Activated gamma-delta T cell treated with Interleukin-2 at 50 U/mL for 16 hours (primary cell): ENCODE measurements at regions not wholly inside any gene's neighbourhood (a gene's known extent, or its start where the extent isn't known, plus 50 kb on each side); places are given as distances from the start of the nearest gene placed in this dataset.

Experiments
- DNase-seq: peaks from one replicate; pipeline ENCODE4 v3.0.0-alpha.2; 2020

GRCh38 chr5:39863926-39864552 is 439.3 kb upstream of the DAB2 start:
- DNase-seq: no peak

DNA sequence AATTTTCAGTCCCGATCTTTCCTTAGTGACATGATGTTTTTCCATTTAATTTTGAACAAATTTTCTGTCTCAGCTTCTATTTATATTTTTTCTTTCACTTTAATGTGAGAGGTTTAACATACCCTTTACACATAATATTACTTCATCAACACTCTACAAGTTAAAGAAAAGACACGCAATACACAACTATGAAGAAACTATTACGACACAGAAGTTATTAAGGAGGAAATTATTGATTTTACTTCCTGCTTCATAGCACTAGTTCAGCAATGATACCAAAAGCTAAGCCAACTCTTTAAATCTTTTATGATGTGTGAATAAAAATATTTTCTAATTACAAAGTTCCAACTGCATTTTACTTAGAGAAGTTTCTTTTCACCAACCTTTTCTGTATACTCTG is 432.3 kb upstream of the DAB2 start:
- DNase-seq: no peak

DNA sequence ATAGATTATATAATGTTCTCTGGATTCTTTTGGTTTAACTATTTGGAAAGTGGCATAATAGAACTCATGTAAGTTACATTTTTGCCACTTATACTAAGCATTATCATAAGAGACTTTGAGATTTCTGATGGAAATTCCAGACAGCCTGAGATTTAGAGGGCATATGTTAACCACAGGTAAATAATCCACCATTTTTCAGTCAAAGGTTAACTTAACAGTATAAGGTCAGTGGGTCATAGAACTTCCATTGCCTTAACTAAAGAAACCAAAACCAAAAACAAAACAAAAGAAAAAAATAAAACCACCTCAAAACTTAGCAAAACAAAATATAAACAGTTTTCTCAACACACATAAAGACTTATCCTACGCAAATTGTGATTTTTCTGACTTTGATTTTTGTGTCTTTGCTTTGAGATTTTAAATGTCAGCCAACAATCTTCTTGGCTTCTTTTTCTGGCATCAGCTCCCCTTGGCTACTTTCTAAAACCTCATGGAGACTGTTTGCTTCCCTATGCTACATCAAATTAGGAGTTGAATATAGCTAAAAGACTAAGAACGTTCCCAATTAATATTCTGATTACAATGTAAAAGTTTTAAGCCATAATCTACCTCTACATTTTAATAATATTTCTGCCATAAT is 430.1 kb upstream of the DAB2 start:
- DNase-seq: no peak

DNA sequence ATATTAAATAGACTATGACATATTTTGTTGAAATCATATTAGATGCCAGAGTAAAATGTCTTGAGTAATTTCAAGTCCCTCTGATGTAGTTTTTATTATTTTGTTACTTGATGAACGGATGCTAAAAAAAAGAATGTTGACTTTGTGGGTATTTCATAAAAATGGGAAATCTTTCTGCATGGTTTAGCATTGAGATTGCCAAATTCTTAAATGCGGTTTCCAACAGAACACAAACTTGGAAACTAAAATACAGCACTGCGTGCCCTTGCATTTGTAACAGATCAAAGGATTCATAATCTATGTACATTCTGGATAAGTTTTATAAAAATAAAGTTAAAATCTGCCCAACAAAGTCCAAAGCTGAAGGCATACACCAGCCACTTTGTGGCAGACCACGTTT is 425.5 kb upstream of the DAB2 start:
- DNase-seq: no peak

DNA sequence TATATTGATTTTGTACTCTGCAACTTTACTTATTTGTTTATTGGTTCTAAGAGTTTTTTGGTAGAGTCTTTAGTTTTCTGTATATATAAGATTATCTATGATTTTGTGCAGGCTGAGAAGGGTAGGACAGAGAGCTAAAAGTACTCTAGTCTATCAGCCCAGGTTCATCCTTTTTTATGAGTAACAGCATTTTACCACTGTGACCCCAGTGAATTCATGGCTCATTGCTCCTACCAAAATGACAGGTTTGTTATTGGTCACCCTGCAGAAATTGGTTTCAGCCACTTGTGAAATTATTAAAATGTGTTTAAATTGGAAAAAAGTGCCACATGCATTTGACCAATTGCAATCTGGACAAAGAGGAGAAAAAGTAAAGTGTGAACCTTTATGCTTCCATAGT is 421.4 kb upstream of the DAB2 start:
- no peak for DNase-seq

DNA sequence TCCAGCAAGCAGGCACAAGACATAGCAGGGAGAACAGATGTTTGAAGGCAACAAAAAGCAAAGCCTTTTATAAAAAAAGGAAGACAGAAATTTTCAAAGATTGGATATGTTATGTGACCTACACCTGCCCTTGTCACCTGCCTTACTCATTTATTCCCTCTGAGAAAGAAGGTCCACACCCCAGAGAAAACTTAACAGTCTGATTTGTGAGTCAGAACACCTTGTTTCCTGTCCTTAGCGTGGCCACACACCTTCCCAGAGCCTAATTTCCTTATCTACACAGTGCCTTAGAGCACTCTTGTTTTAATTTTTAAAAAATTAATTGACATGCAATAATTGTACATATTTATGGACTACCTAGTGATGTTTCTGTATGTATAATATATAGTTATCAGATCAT is 419.0 kb upstream of the DAB2 start:
- no peak for DNase-seq

GRCh38 chr5:39835371-39835770 is 410.6 kb upstream of the DAB2 start:
- no peak for DNase-seq

- DNase-seq: no peak
Measured at GRCh38 chr5:39829441-39829840, 404.7 kb upstream of the DAB2 start.

- no peak for DNase-seq
Measured at GRCh38 chr5:39826051-39826450, 401.3 kb upstream of the DAB2 start.

GRCh38 chr5:39825301-39825700 is 400.5 kb upstream of the DAB2 start:
- no peak for DNase-seq

DNA sequence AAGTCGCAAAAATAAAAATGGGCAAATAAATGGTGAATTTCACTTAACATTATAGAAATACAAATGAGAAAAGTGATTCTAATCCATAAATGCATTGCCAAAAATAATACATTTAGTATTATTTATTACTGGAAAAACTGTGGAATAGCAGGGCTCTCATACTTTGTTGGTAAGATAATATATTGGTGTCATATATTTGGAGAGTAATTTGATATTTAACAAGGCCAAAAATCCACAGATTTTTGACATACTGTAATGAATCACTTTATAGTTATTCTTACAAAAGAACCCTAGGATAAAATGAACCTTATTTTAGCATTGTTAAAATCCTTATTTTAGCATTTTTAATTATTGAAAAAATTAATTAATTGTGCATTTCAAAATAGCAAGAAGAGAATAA is 397.2 kb upstream of the DAB2 start:
- DNase-seq: no peak

DNA sequence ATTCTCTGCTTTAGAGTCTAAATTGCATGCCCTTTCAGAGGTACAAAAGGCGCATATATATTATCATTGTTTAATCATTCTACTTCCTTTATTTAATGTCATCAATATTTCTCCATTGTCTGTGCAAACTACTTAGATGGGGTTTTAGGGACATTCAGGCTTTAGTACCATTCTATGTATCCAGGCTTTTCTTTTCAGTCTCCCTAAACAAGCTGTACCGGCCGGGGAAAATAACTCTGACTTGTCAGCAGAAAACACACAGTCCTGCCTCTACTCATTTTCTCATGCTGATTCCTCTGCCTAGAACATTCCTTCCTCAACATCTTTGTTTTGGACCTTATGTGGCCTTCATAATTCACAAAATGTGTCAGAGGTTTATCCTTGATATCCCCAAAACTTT is 392.1 kb upstream of the DAB2 start:
- no peak for DNase-seq

GRCh38 chr5:39816156-39816845 is 391.5 kb upstream of the DAB2 start:
- no peak for DNase-seq

- DNase-seq: no peak
Measured at GRCh38 chr5:39815711-39816110, 390.9 kb upstream of the DAB2 start.

DNA sequence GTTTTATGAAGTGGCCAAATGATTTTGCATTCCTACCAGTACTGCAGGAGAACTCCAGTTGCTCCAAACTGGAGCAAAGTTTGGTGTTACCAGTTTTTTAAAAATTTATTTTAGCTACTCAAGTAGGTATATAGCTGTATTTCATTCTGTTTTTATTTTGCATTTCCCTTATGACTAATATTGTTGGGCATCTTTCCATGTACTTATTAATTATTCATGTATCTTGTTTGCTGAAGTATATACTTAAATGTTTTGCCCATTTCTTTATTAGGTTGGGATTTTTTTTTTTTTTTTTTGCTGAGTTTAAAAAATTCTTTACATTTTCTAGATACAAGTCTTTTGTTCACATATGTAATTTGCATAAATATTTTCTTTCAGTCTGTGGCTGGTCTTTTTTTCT is 386.6 kb upstream of the DAB2 start:
- no peak for DNase-seq

GRCh38 chr5:39808656-39809055 is 383.9 kb upstream of the DAB2 start:
- no peak for DNase-seq

- DNase-seq: no peak
Measured at GRCh38 chr5:39801306-39801705, 376.5 kb upstream of the DAB2 start.

DNA sequence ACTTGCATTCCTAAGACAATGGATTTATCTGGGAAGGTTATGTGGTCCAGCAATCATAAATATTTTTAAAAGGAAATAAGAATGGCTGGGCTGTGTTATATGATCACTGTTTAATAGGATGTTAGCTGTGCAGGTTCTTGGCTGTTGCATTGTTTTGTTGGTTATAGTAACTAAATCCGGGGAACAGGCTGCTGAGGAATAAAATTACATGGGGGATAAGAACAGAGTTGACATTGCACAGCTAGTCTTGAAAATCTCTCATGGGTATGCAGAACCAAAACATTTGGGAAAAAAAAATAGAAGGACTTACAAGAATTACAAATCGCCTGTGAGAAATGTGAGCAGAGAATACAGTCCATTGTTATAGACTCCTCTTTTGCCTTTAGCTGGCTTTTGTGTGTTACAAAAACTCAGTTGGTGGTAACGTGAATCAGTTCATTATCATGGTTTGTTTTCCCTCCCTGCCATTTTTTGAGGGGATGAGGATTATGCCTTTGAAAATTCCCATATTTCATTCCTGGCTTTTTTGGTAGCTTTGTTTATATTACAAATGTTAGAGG is 375.3 kb upstream of the DAB2 start:
- DNase-seq: no peak

DNA sequence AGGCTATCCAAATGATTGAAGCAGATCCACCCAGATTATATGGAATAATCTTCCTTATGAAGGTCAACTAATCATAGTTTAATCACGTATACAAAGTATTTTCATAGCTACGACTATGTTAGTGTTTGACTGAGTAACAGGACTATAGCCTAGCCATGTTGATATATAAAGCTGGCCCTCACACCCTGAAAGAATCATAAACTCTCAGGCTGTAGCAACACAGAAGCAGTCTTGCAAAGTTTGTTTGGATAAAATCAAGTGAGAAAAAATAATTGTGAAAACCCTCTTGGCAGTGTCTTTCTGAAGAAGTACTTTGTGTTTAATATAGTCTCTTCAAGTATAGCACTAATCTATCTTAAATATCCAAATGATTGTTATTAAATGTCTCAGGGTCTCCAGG is 374.5 kb upstream of the DAB2 start:
- no peak for DNase-seq

GRCh38 chr5:39794513-39795210 is 369.9 kb upstream of the DAB2 start:
- DNase-seq: no peak

DNA sequence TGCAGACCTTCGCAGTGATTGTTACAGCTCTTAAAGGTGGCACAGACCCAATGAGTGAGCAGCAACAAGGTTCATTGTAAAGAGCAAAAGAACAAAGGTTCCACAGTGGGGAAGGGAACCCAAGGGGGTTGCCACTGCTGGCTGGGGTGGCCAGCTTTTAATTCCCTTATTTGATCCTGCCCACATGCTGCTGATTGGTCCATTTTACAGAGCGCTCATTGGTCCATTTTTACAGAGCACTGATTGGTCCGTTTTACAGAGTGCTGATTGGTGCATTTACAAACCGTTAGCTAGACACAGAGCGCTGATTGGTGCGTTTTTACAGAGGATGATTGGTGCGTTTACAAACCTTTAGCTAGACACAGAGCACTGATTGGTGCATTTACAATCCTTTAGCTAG is 360.6 kb upstream of the DAB2 start:
- no peak for DNase-seq

GRCh38 chr5:39783756-39784421 is 359.1 kb upstream of the DAB2 start:
- DNase-seq: no peak

DNA sequence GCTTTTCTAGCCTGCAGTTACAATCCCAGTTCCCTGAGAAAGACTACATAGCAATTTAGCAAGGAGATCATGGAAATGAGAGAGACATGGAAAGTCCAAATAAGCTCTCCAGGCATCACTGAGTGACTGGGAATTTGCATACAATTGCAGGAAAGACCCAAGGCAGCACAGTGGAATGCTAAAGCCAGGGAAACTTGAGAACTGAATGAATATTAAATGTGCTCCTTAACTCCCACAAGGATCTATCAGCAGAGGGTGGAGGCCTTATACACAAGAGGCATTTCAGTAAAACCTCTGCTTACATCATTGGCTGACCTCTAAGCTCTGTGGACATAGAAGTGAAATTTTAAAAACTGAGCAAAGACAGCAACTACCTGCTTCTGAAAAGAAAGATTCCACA is 355.6 kb upstream of the DAB2 start:
- DNase-seq: no peak
